ENCODE measurements at regions not wholly inside any gene's neighbourhood (a gene's known extent, or its start where the extent isn't known, plus 50 kb on each side); places are given as distances from the start of the nearest gene placed in this dataset.
"Not testable (repeated sequence)": the region's sequence is repeated elsewhere in the genome, so short reads cannot be mapped to it uniquely, and the experiment has no call there.

DNA sequence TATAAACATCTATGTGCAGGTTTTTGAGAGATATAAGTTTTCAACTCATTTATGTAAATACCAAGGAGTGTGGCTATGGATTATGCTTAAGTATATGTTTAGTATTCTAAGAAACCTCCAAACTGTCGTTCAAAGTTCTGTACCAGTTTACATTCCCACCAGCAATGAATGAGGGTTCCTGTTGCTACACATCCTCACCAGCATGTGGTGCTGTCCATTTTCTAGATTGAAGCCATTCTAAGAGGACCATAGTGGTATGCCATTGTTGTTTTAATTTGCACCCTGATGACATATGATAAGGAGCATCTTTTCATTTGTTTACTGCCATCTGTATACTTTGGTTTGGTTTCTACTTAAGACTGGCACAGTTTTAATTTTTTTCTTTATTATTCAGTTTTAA is 2097.9 kb downstream of the LRRC4C start:
- H3K9me3 ChIP-seq = no peaks in the 10 kb centered on the region
- no peaks in the 10 kb centered on the region for H3K27me3 ChIP-seq
- H3K4me1 ChIP-seq (ENCODE audit: insufficient read depth) = no peaks in the 10 kb centered on the region
- no peaks in the 10 kb centered on the region for H3K36me3 ChIP-seq
- 85 to 94% (median 90%) methylated on average over 1 of the region's 1 CpG for WGBS, 3 donors
- TF ChIP-seq EP300 (IDR thresholded peaks at IDR 0.05) = no peak
- no peak overlapping the region for H3K4me3 ChIP-seq
- intact Hi-C loops (cut with DNase I) = no loop called here
- no peak overlapping the region for H3K27ac ChIP-seq
- DNase-seq = no peak

DNA sequence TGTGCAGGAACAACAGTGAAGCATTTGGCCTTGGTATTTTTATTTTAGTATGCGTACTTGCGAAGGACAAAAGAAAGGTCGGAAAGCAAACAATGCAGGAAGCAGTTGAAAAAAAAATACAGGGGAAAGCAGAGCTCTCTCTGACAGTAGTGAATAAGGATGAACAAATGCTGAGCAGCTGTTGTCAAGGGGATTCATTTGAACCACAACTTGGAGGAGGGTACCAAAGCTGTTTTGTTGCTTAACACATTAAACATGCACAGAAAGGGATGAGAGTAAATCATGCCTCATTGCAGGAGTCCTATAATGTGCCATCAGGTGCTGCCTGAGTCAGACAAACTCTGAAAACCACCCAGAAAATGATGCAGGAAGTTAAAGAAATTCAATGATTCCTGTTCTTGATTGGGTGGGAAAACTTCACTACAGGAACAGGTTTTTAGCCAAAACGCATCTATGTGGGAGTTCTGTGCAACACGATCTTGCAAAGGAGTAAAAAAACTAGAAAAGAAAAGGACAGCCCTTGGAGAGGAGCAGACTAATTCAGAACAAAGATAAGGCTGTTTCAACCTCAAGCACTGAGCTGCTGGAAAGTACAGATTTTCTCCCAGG is 2113.5 kb downstream of the LRRC4C start:
- 2 to 8% (median 6%) methylated on average over 5 of the region's 5 CpGs for WGBS, 3 donors
- H3K27ac ChIP-seq = no peak overlapping the region
- no peak overlapping the region for H3K4me3 ChIP-seq
- H3K4me1 ChIP-seq (ENCODE audit: insufficient read depth) = no peaks in the 10 kb centered on the region
- H3K9me3 ChIP-seq = no peaks in the 10 kb centered on the region
- DNase-seq = no peak
- TF ChIP-seq POLR2A (IDR thresholded peaks at IDR 0.05) (no peak), EP300 (IDR thresholded peaks at IDR 0.05) (no peak)
- TF ChIP-seq, protein P1, sequence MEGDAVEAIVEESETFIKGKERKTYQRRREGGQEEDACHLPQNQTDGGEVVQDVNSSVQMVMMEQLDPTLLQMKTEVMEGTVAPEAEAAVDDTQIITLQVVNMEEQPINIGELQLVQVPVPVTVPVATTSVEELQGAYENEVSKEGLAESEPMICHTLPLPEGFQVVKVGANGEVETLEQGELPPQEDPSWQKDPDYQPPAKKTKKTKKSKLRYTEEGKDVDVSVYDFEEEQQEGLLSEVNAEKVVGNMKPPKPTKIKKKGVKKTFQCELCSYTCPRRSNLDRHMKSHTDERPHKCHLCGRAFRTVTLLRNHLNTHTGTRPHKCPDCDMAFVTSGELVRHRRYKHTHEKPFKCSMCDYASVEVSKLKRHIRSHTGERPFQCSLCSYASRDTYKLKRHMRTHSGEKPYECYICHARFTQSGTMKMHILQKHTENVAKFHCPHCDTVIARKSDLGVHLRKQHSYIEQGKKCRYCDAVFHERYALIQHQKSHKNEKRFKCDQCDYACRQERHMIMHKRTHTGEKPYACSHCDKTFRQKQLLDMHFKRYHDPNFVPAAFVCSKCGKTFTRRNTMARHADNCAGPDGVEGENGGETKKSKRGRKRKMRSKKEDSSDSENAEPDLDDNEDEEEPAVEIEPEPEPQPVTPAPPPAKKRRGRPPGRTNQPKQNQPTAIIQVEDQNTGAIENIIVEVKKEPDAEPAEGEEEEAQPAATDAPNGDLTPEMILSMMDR (IDR thresholded peaks at IDR 0.05) = no peak
- intact Hi-C loops (cut with DNase I) = no loop called here
- H3K27me3 ChIP-seq = no peaks in the 10 kb centered on the region
- H3K36me3 ChIP-seq = no peaks in the 10 kb centered on the region

DNA sequence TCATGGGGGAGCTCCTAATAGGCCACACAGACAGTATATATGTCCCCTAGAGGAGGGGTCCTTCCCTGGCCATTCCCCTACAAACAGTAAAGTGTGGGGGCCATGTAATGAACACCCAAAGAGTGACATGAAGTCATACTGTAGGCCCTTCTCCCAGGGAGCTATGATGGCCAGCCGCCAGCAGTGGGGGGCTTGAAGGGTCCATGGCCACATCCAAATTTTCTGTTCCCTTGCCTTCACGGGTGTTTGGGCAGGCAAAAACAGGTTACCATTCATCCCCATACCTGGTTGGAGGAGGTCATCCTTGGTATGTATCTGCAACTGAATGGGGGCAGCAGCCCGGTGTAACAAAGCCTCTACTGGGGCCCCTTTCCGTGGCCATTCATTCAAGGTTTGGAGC is 2118.0 kb downstream of the LRRC4C start:
- DNase-seq = no peak
- Histone ChIP-seq H3K27ac (no peak overlapping the region), H3K27me3 (no peaks in the 10 kb centered on the region), H3K9me3 (no peaks in the 10 kb centered on the region), H3K4me1 (ENCODE audit: insufficient read depth) (no peaks in the 10 kb centered on the region), H3K36me3 (no peaks in the 10 kb centered on the region), H3K4me3 (no peak overlapping the region)
- TF ChIP-seq, protein P1 (IDR thresholded peaks at IDR 0.05) = no peak
- TF ChIP-seq EP300 (IDR thresholded peaks at IDR 0.05) = no peak
- TF ChIP-seq POLR2A (IDR thresholded peaks at IDR 0.05) = no peak
- intact Hi-C loops (cut with DNase I) = no loop called here
- WGBS, 3 donors = 93 to 96% (median 94%) methylated on average over 4 of the region's 4 CpGs

DNA sequence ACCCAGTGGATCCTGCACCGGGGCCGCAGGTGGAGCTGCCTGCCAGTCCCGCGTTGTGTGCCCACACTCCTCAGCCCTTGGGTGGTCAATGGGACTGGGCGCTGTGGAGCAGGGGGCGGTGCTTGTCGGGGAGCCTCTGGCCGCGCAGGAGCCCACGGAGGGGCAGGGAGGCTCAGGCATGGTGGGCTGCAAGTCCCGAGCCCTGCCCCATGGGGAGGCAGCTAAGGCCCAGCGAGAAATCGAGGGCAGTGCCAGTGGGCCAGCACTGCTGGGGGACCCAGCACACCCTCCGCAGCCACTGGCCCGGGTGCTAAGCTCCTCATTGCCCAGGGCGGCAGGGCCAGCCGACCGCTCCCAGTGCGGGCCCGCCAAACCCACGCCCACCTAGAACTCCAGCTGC is 2126.4 kb downstream of the LRRC4C start:
- H3K27ac ChIP-seq; H3K27me3 ChIP-seq; H3K4me3 ChIP-seq; H3K9me3 ChIP-seq; DNase-seq; H3K36me3 ChIP-seq; intact Hi-C loops (cut with DNase I); H3K4me1 ChIP-seq (ENCODE audit: insufficient read depth): not testable (repeated sequence)
- 76 to 84% (median 82%) methylated on average over 21 of the region's 21 CpGs for WGBS, 3 donors

DNA sequence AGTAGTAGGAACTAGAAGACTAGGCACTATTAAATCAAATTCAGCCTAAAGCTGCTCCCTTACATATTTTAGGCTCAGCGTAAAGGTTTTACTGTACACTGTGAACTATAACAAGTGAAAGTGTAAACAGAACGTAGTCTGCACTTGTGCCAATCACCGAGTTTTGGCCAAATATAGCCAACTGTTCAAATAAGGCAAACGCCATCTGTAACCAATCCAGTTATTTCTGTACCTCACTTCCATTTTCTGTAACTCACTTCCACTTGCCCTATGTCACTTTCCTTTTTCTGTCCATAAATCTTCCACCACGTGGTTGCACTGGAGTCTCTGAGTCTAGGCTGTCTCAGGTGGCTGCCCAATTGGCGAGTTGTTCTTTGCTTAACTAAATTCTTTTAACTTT is 2132.2 kb downstream of the LRRC4C start:
- Histone ChIP-seq H3K4me1 (ENCODE audit: insufficient read depth) (no peaks in the 10 kb centered on the region), H3K4me3 (no peak overlapping the region), H3K36me3 (no peaks in the 10 kb centered on the region), H3K9me3 (no peaks in the 10 kb centered on the region), H3K27me3 (no peaks in the 10 kb centered on the region), H3K27ac (no peak overlapping the region)
- intact Hi-C loops (cut with DNase I) = no loop called here
- WGBS, 3 donors = 56 to 63% (median 60%) methylated on average over 6 of the region's 6 CpGs
- no peak for DNase-seq
- TF ChIP-seq, protein P1 (IDR thresholded peaks at IDR 0.05) = no peak
- no peak for TF ChIP-seq EP300 (IDR thresholded peaks at IDR 0.05)
- no peak for TF ChIP-seq POLR2A (IDR thresholded peaks at IDR 0.05)

DNA sequence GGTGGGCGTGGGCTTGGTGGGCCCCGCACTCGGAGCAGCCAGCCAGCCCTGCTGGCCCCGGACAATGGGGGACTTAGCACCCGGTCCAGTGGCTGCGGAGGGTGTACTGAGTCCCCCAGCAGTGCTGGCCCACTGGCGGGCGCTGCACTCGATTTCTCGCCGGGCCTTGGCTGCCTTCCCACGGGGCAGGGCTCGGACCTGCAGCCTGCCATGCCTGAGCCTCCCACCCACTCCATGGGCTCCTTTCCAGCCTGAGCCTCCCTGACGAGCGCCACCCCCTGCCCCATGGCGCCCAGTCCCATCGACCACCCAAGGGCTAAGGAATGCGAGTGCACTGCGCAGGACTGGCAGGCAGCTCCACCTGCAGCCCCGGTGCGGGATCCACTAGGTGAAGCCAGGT is 2147.6 kb downstream of the LRRC4C start:
- H3K27me3 ChIP-seq; H3K9me3 ChIP-seq; H3K36me3 ChIP-seq; H3K4me1 ChIP-seq (ENCODE audit: insufficient read depth); H3K27ac ChIP-seq; intact Hi-C loops (cut with DNase I); H3K4me3 ChIP-seq; DNase-seq: not testable (repeated sequence)
- 93 to 97% (median 95%) methylated on average over 19 to 21 of the region's 21 CpGs for WGBS, 3 donors

All from ovary (tissue), 7 donors.